ENCODE measurements at regions not wholly inside any gene's neighbourhood (a gene's known extent, or its start where the extent isn't known, plus 50 kb on each side); places are given as distances from the start of the nearest gene placed in this dataset.
A peak's percentile ranks its signal among the peaks of the same experiment; 100 is the strongest.

- TF ChIP-seq, protein P1, sequence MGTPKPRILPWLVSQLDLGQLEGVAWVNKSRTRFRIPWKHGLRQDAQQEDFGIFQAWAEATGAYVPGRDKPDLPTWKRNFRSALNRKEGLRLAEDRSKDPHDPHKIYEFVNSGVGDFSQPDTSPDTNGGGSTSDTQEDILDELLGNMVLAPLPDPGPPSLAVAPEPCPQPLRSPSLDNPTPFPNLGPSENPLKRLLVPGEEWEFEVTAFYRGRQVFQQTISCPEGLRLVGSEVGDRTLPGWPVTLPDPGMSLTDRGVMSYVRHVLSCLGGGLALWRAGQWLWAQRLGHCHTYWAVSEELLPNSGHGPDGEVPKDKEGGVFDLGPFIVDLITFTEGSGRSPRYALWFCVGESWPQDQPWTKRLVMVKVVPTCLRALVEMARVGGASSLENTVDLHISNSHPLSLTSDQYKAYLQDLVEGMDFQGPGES (IDR thresholded peaks at IDR 0.05; ENCODE audit: low read depth, low read length): no peak
- TF ChIP-seq TCF12 (IDR thresholded peaks at IDR 0.05) (no peak), YY1 (IDR thresholded peaks at IDR 0.05; ENCODE audit: low read depth) (no peak), ZBTB33 (IDR thresholded peaks at IDR 0.05; ENCODE audit: borderline replicate concordance, low read depth) (no peak)
Observed at GRCh38 chr4:62292911-62293310, 1092.8 kb downstream of the ADGRL3 start (continued).

- H3K4me1 ChIP-seq (ENCODE audit: control insufficient read depth in 1 of 2, insufficient read depth in 2 of 2, low read depth in 1 of 2, low read length in 1 of 2): peaks cover 0 to 5% of the 10 kb centered on the region in 2 experiments; a peak in 1 of 4 replicates
- POLR2A ChIA-PET: no interaction called here
Observed at GRCh38 chr4:62288808-62289541, 1088.8 kb downstream of the ADGRL3 start.

More at GRCh38 chr4:62288808-62289541, 1088.8 kb downstream of the ADGRL3 start:
- TF ChIP-seq YY1 (IDR thresholded peaks at IDR 0.05; ENCODE audit: low read depth) (no peak), TEAD4 (IDR thresholded peaks at IDR 0.05; ENCODE audit: borderline replicate concordance, insufficient read depth) (no peak), CHD2 (IDR thresholded peaks at IDR 0.05; ENCODE audit: low read length, partially characterized antibody) (peak; percentile 59), TCF12 (IDR thresholded peaks at IDR 0.05) (peak; percentile 39; the same call in 1 of the 2 replicates), FOSL2 (IDR thresholded peaks at IDR 0.05; ENCODE audit: borderline replicate concordance, low read depth) (no peak), JUND (IDR thresholded peaks at IDR 0.05) (no peak), CTCF (IDR thresholded peaks at IDR 0.05) (no peak), SIN3A (IDR thresholded peaks at IDR 0.05; ENCODE audit: borderline replicate concordance, low read depth, low read length) (no peak), REST (IDR thresholded peaks at IDR 0.05; ENCODE audit: low read depth, low read length) (no peak), GATA2 (CRISPR knock-in tag; IDR thresholded peaks at IDR 0.05) (peak; percentile 84), EP300 (IDR thresholded peaks at IDR 0.05; ENCODE audit: borderline replicate concordance in 1 of 2, low read depth in 1 of 2, low read length in 1 of 2) (peak in 1 of 2 experiments; percentile 85; a peak in 1 of 4 replicates), TAF1 (IDR thresholded peaks at IDR 0.05; ENCODE audit: borderline replicate concordance, low read depth, low read length) (no peak), RCOR1 (IDR thresholded peaks at IDR 0.05; ENCODE audit: low read length) (peak; percentile 75), USF2 (IDR thresholded peaks at IDR 0.05; ENCODE audit: borderline replicate concordance, low read depth, low read length) (no peak)
- TF ChIP-seq, protein P1 (IDR thresholded peaks at IDR 0.05; ENCODE audit: low read depth, low read length): no peak
- no peaks in the 10 kb centered on the region for H3K27me3 ChIP-seq (ENCODE audit: insufficient read depth)
- 10% methylated on average over 3 of the region's 3 CpGs for WGBS (ENCODE audit: low lambda C conversion rate)
- H3K9me2 ChIP-seq: no peaks in the 10 kb centered on the region
- H3K36me3 ChIP-seq (replicated peaks in 1 of 2; ENCODE audit: control insufficient read depth in 1 of 2, insufficient read depth in 2 of 2, low read length in 1 of 2): no peaks in the 10 kb centered on the region
- no peaks in the 10 kb centered on the region for H4K20me1 ChIP-seq (ENCODE audit: insufficient read depth)
- no peak overlapping the region for H2AFZ ChIP-seq (ENCODE audit: low read depth)
- no peak overlapping the region for H3K9ac ChIP-seq
- H3K4me3 ChIP-seq (ENCODE audit: low read depth in 2 of 2, low read length in 1 of 2): no peak overlapping the region
- H3K9me3 ChIP-seq: no peaks in the 10 kb centered on the region
- H3K27ac ChIP-seq (ENCODE audit: low read depth in 2 of 2, low read length in 1 of 2): peak overlapping the region in 1 of 2 experiments; percentile 85; a peak in 2 of 4 replicates
- H3K79me2 ChIP-seq (ENCODE audit: insufficient read depth): no peaks in the 10 kb centered on the region
- no peaks in the 10 kb centered on the region for H3F3A ChIP-seq (replicated peaks; ENCODE audit: insufficient read depth)
- CTCF ChIA-PET: no interaction called here
- H3K4me2 ChIP-seq: no peak overlapping the region
- DNase-seq: peak; percentile 63
